AG10803 (cell line): ENCODE measurements at regions not wholly inside any gene's neighbourhood (a gene's known extent, or its start where the extent isn't known, plus 50 kb on each side); places are given as distances from the start of the nearest gene placed in this dataset.

Experiments used
- DNase-seq: peaks from one replicate; pipeline ENCODE4 v3.0.0; 2010; ENCODE audit warnings: low read depth
- H3K4me3 ChIP-seq: 2 replicates; pipeline ENCODE4 v1.5.1; 2011; ENCODE audit warnings: mild to moderate bottlenecking, low read length, control low read depth
- TF ChIP-seq, protein P1 (sequence below): conservative IDR thresholded peaks from 2 replicates; pipeline ENCODE4 v1.5.1; 2011; ENCODE audit warnings: mild to moderate bottlenecking, low read length, control low read depth, inconsistent platforms

DNA sequence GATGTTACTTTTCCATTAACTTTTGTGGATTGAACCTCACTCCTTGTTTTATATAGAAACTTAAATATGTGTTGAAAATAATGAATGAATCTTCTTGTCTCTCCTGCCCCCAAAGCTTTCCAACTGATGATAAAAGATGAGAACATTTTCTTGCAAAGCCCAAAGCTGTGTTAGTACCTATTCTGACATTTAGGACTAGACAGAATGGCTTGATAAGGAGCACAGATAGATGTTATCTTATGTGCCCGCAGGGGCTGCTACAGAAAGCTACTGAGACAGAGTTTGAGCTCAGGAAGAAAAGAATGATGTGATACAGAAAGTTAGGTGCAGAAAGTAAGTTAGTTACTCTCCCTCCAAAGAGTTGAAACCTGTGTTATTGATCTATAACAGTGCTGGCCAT, 109.4 kb upstream of the ATP11B start:
- no peak overlapping the region for H3K4me3 ChIP-seq
- TF ChIP-seq, protein P1, sequence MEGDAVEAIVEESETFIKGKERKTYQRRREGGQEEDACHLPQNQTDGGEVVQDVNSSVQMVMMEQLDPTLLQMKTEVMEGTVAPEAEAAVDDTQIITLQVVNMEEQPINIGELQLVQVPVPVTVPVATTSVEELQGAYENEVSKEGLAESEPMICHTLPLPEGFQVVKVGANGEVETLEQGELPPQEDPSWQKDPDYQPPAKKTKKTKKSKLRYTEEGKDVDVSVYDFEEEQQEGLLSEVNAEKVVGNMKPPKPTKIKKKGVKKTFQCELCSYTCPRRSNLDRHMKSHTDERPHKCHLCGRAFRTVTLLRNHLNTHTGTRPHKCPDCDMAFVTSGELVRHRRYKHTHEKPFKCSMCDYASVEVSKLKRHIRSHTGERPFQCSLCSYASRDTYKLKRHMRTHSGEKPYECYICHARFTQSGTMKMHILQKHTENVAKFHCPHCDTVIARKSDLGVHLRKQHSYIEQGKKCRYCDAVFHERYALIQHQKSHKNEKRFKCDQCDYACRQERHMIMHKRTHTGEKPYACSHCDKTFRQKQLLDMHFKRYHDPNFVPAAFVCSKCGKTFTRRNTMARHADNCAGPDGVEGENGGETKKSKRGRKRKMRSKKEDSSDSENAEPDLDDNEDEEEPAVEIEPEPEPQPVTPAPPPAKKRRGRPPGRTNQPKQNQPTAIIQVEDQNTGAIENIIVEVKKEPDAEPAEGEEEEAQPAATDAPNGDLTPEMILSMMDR: no peak
- no peak for DNase-seq

DNA sequence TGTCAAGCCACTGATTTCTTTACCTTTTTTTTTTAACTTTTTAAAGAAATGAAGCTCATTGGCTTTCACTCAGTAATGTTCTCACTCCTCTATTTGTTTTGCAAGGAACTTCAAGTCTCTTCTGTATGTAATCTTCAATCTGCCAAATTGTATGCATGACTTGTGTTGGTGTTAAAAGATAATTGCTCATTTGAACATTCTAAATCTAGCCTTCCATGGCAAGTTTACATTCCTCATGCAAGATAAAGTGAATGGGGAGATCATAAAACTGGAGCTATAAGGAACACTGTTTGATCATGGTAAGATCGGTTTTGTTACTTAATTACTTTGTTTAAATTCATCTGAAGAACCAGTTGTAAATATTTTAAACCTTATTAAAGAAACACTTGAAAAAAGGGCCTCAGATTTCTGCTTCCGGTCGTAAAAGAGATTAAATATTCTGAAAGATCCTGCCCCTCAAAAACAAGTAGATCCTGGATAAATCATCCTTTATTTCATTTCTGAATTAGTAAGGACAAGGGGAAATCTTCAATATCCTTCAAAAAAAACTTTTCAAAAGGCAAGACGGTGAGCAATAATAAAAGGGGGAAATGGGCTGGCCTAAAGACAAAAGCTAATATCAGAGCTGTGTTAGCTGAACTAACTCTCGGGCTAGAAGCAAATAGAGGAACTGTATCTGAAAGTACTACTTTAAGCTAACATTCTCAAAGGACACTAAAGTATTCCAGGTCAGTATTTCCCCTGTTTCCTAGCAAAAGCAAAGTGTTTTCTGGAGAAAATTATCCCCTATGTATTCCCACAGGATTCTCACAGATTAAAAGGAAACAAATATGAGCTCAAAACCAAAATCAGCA, 107.0 kb upstream of the ATP11B start:
- DNase-seq: no peak
- no peak overlapping the region for H3K4me3 ChIP-seq
- TF ChIP-seq, protein P1: no peak

DNA sequence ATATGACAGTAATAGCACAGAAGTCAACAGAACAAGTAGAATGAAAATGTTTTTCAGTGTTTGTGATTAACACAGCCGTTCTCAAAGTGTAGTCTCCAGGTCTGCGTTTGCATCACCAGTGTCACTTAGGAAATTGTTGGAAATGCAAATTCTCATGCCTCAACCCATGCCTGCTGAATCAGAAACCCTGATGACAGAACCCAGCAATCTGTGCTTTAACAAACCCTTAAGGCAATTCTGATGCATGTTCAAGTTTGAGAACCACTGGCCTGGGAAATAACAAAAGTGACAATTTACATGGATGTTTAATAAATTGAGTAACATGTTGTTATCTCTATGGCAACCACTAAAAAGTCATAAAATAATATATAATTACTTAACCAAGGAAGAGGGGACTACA, 103.1 kb upstream of the ATP11B start:
- TF ChIP-seq, protein P1: no peak
- no peak for DNase-seq
- no peak overlapping the region for H3K4me3 ChIP-seq

DNA sequence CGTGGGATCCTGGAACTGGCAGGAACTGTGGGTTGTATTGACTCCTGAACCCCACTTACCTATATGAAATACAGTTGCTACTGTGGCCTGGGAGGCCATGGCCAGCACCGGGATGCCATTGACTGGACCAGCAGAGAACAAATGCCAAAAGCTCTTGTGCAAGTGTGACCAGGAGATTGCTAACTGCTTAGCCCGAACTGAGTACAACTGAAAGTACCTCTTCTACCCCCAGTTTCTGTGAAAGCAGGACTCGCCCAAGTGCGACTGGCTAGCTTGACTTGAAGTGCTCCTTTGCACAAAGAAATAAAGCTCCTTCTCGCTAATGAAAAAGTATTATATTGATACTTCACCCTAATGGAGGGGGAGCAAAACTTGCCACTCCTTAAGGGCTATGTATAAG, 101.3 kb upstream of the ATP11B start:
- no peak overlapping the region for H3K4me3 ChIP-seq
- DNase-seq: no peak
- TF ChIP-seq, protein P1: no peak

DNA sequence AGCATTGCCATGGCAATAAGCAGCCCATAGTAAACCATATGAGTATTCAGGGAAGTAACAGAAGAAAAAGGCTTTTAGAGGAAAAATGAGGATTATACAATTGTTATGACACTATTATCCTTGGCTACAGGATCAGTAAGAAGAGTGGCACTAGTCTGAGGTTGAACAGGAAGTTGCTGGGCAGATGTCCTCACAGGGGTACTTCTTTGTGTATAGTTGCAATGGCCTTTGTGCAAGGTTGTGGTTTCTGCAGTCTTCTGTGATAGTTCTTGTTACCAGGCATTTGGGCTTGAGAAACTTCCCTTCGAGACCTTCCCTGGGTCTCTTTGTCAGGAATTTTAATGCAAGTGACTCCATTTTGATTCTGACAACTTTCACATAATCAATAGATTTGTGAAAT, 100.6 kb upstream of the ATP11B start:
- TF ChIP-seq, protein P1: no peak
- no peak for DNase-seq
- H3K4me3 ChIP-seq: no peak overlapping the region

DNA sequence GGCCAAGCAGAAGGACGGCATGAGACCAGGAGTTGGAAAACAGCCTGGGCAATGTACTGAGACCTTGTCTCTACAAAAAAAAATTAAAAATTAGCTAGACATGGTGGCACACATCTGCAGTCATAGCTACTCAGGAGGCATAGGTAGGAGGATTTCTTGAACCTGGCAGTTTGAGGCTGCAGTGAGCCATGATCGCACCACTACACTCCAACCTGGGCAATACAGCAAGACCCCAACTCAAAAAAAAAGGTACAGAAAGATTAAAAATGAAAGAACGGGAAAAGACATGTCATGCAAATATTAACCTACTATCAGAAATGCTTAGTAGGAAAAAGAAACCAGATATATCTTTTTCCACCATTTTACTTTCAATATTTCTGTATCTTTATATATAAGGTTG, 99.6 kb upstream of the ATP11B start:
- no peak for DNase-seq
- TF ChIP-seq, protein P1: no peak
- H3K4me3 ChIP-seq: no peak overlapping the region

DNA sequence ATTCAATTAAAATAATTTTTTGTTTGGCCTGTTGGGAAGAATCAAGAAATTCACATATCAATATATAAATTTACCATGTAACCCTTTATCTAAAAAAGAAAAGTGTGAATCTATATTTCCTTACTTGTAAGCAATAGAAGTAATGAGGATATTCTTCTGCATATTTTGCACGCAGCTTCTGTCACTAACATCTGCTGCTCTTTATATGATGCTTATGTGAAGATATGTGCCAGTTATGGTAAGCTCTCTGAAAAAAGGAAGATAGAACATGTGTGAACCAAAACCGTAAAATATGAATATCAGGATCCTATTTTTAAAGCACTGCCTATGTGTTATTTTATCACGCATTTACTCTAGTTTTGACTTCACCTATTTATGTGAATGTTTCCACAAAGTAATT, 96.4 kb upstream of the ATP11B start:
- H3K4me3 ChIP-seq: no peak overlapping the region
- DNase-seq: no peak
- TF ChIP-seq, protein P1: no peak
